WTC11 (cell line): ENCODE measurements at regions not wholly inside any gene's neighbourhood (a gene's known extent, or its start where the extent isn't known, plus 50 kb on each side); places are given as distances from the start of the nearest gene placed in this dataset.

Experiments used
- ATAC-seq: fragments of 200-7000 bp; cut with Tn5 transposase; 2 replicates; pipeline ENCODE4 v1.10.0; 2021; ENCODE audit warnings: mild to moderate bottlenecking, moderate library complexity
- CTCF ChIA-PET: fragments of 300-600 bp; sonication (Branson Sonifier 250); formaldehyde crosslinking; loops from one replicate; lab custom pipeline; 2021; ENCODE audit warnings: antibody characterized with exemption; lab: Charles Lee
- POLR2A ChIA-PET: fragments of 350-600 bp; sonication (Branson Sonifier 250); formaldehyde crosslinking; loops from one replicate; lab custom pipeline; 2021; ENCODE audit warnings: antibody characterized with exemption; lab: Charles Lee
- DNase-seq: peaks from one replicate; pipeline ENCODE4 v3.0.0; 2021; ENCODE audit warnings: low spot score
- H3K27ac Mint-ChIP-seq: 2 replicates; pipeline ENCODE4 v1.8.0; 2021; ENCODE audit warnings: mixed read lengths
- H3K27me3 Mint-ChIP-seq: 2 replicates; pipeline ENCODE4 v1.8.0; 2021; ENCODE audit warnings: low read depth, mild to moderate bottlenecking, moderate library complexity, mixed read lengths
- H3K36me3 Mint-ChIP-seq: 2 replicates; pipeline ENCODE4 v1.8.0; 2021; ENCODE audit warnings: mixed read lengths
- H3K4me1 Mint-ChIP-seq: 2 replicates; pipeline ENCODE4 v1.8.0; 2022; ENCODE audit warnings: mixed read lengths
- H3K4me3 Mint-ChIP-seq: 2 replicates; pipeline ENCODE4 v1.8.0; 2021; ENCODE audit warnings: mild to moderate bottlenecking, moderate library complexity, mixed read lengths
- H3K9me3 Mint-ChIP-seq: 2 replicates; pipeline ENCODE4 v1.8.0; 2021; ENCODE audit warnings: mixed read lengths
- ATF1 ChIP-seq: sonication (generic); formaldehyde crosslinking; IDR thresholded peaks from 2 replicates; pipeline ENCODE4 v1.8.1; 2023; ENCODE audit warnings: mild to moderate bottlenecking, moderate library complexity, missing genetic modification reagents
- ATF3 ChIP-seq: sonication (generic); formaldehyde crosslinking; conservative IDR thresholded peaks from 2 replicates; pipeline ENCODE4 v1.8.1; 2022; ENCODE audit warnings: mild to moderate bottlenecking, missing genetic modification reagents
- CREM ChIP-seq: sonication (generic); formaldehyde crosslinking; IDR thresholded peaks from 2 replicates; pipeline ENCODE4 v1.8.1; 2022; ENCODE audit warnings: mild to moderate bottlenecking, missing genetic modification reagents, moderate library complexity
- CTCF ChIP-seq: fragments of 200-600 bp; IDR thresholded peaks from 2 replicates; pipeline ENCODE4 v1.8.0; 2022; ENCODE audit warnings: antibody characterized with exemption
- E2F1 ChIP-seq: sonication (generic); formaldehyde crosslinking; IDR thresholded peaks from 2 replicates; pipeline ENCODE4 v1.8.0; 2022; ENCODE audit warnings: mild to moderate bottlenecking, missing genetic modification reagents
- ELF4 ChIP-seq: sonication (generic); formaldehyde crosslinking; IDR thresholded peaks from 2 replicates; pipeline ENCODE4 v1.8.1; 2022; ENCODE audit warnings: low read depth, mild to moderate bottlenecking, moderate library complexity, missing genetic modification reagents
- EMX1 ChIP-seq: fragments of 250-450 bp; sonication (Bioruptor Pico); IDR thresholded peaks from 2 replicates; pipeline ENCODE4 v1.8.0; 2021; ENCODE audit warnings: mild to moderate bottlenecking
- ETV6 ChIP-seq: sonication (generic); formaldehyde crosslinking; IDR thresholded peaks from 2 replicates; pipeline ENCODE4 v1.8.1; 2022; ENCODE audit warnings: mild to moderate bottlenecking, missing genetic modification reagents
- IRF2 ChIP-seq: sonication (generic); formaldehyde crosslinking; IDR thresholded peaks from 2 replicates; pipeline ENCODE4 v1.8.0; 2022; ENCODE audit warnings: low read depth, missing genetic modification reagents, borderline replicate concordance
- JUN ChIP-seq: sonication (generic); formaldehyde crosslinking; IDR thresholded peaks from 2 replicates; pipeline ENCODE4 v1.8.0; 2023; ENCODE audit warnings: mild to moderate bottlenecking, missing genetic modification reagents
- MAX ChIP-seq: sonication (generic); formaldehyde crosslinking; IDR thresholded peaks from 2 replicates; pipeline ENCODE4 v1.8.0; 2022; ENCODE audit warnings: mild to moderate bottlenecking, missing genetic modification reagents
- NFATC4 ChIP-seq: fragments of 250-450 bp; sonication (Bioruptor Pico); IDR thresholded peaks from 2 replicates; pipeline ENCODE4 v1.9.0; 2021; ENCODE audit warnings: mild to moderate bottlenecking
- OVOL2 ChIP-seq: fragments of 250-450 bp; sonication (Bioruptor Pico); IDR thresholded peaks from 2 replicates; pipeline ENCODE4 v1.9.0; 2021; ENCODE audit warnings: mild to moderate bottlenecking, borderline replicate concordance
- RORB ChIP-seq: fragments of 250-450 bp; sonication (Bioruptor Pico); IDR thresholded peaks from 2 replicates; pipeline ENCODE4 v1.9.0; 2021; ENCODE audit warnings: mild to moderate bottlenecking
- TEAD1 ChIP-seq: sonication (generic); formaldehyde crosslinking; IDR thresholded peaks from 2 replicates; pipeline ENCODE4 v1.8.0; 2022; ENCODE audit warnings: mild to moderate bottlenecking, missing genetic modification reagents
- TEAD4 ChIP-seq: sonication (generic); formaldehyde crosslinking; IDR thresholded peaks from 2 replicates; pipeline ENCODE4 v1.8.0; 2022; ENCODE audit warnings: mild to moderate bottlenecking, missing genetic modification reagents
- USF1 ChIP-seq: sonication (generic); formaldehyde crosslinking; IDR thresholded peaks from 2 replicates; pipeline ENCODE4 v1.8.0; 2022; ENCODE audit warnings: mild to moderate bottlenecking, missing genetic modification reagents
- ZBTB21 ChIP-seq: sonication (generic); formaldehyde crosslinking; IDR thresholded peaks from 2 replicates; pipeline ENCODE4 v1.8.1; 2023; ENCODE audit warnings: mild to moderate bottlenecking, missing genetic modification reagents, borderline replicate concordance
- ZNF121 ChIP-seq: sonication (generic); formaldehyde crosslinking; IDR thresholded peaks from 2 replicates; pipeline ENCODE4 v1.8.0; 2023; ENCODE audit warnings: missing genetic modification reagents
- ZNF232 ChIP-seq: sonication (generic); formaldehyde crosslinking; IDR thresholded peaks from 2 replicates; pipeline ENCODE4 v1.8.0; 2022; ENCODE audit warnings: mild to moderate bottlenecking, missing genetic modification reagents
- ZNF281 ChIP-seq: sonication (generic); formaldehyde crosslinking; IDR thresholded peaks from 2 replicates; pipeline ENCODE4 v1.8.0; 2023; ENCODE audit warnings: mild to moderate bottlenecking, missing genetic modification reagents
- ZNF423 ChIP-seq: fragments of 250-450 bp; sonication (Bioruptor Pico); IDR thresholded peaks from 2 replicates; pipeline ENCODE4 v2.1.2; 2022; ENCODE audit warnings: mild to moderate bottlenecking, moderate library complexity
- ZNF512 ChIP-seq: sonication (generic); formaldehyde crosslinking; IDR thresholded peaks from 2 replicates; pipeline ENCODE4 v1.8.1; 2022; ENCODE audit warnings: missing genetic modification reagents, borderline replicate concordance
- TF ChIP-seq, protein P1 (sequence below): sonication (generic); formaldehyde crosslinking; IDR thresholded peaks from 2 replicates; pipeline ENCODE4 v1.8.1; 2023; ENCODE audit warnings: mild to moderate bottlenecking, missing genetic modification reagents, moderate library complexity

DNA sequence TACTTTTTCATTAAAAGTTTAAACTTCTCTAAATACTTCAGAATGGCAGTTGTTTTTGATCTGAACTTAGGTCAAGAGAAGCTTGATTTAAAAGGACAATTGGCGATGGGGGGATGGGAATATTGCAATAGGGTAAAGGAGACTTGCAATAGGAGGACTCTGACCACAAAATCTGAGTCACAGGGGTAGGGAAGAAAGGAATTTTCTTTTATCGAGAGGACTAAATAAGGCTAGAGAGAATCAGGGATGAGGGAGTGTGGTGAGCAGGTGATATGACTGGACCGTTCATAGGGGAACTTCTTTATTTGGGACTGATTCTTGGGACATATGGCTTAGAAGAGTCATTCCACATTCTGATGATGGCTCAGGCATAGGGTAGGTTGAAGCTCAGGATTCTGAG lies 1260.2 kb downstream of the ADGRL3 start:
- Mint-ChIP-seq H3K27me3 (no peaks in the 10 kb centered on the region), H3K36me3 (no peaks in the 10 kb centered on the region), H3K4me3 (no peak overlapping the region), H3K9me3 (no peaks in the 10 kb centered on the region; the same call in 1 of the 2 replicates), H3K27ac (no peak overlapping the region), H3K4me1 (no peaks in the 10 kb centered on the region)
- CTCF ChIA-PET, result no interaction called here
- TF ChIP-seq ATF3 (CRISPR knock-in tag) (no peak), MAX (CRISPR knock-in tag) (no peak), ZNF281 (CRISPR knock-in tag) (no peak), ETV6 (CRISPR knock-in tag) (no peak), USF1 (CRISPR knock-in tag) (no peak), E2F1 (no peak), ATF1 (no peak), CREM (CRISPR knock-in tag) (no peak), RORB (no peak), ZNF232 (CRISPR knock-in tag) (no peak), ZNF423 (no peak), CTCF (no peak), TEAD1 (CRISPR knock-in tag) (no peak), EMX1 (CRISPR knock-in tag) (no peak), ZNF121 (CRISPR knock-in tag) (no peak)
- DNase-seq (no peak), ATAC-seq (no peak)
- POLR2A ChIA-PET, result no interaction called here

DNA sequence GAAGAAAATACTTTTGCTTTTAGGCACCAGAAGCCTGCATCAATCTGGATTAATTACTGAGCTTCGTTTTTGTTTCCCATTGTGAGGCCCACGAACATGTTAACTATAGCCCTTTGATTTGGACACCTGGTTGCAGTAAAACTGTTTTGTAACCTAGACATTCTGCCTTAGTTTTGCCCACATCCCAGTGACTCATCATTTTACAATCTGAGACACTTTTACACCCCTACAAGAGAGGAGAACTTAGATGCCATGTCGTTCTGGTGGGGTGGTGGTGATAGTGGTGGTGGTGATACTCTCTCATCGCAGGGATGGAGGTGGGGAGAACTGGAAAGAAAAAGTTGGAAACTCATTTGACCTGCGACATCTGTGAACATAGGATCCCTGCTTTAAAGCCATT lies 1257.2 kb downstream of the ADGRL3 start:
- H3K4me1 Mint-ChIP-seq, result peaks cover 7% of the 10 kb centered on the region
- TF ChIP-seq OVOL2 (CRISPR knock-in tag) (no peak), ELF4 (CRISPR knock-in tag) (no peak), JUN (CRISPR knock-in tag) (no peak), IRF2 (CRISPR knock-in tag) (no peak), NFATC4 (no peak), TEAD4 (CRISPR knock-in tag) (no peak), ZNF512 (CRISPR knock-in tag) (no peak), ZBTB21 (CRISPR knock-in tag) (no peak), ATF1 (no peak)
- TF ChIP-seq, protein P1, sequence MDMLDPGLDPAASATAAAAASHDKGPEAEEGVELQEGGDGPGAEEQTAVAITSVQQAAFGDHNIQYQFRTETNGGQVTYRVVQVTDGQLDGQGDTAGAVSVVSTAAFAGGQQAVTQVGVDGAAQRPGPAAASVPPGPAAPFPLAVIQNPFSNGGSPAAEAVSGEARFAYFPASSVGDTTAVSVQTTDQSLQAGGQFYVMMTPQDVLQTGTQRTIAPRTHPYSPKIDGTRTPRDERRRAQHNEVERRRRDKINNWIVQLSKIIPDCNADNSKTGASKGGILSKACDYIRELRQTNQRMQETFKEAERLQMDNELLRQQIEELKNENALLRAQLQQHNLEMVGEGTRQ (CRISPR knock-in tag), result no peak
- TF ChIP-seq, all 79 proteins: peak for 0
- Mint-ChIP-seq H3K4me3 (no peak overlapping the region), H3K9me3 (no peaks in the 10 kb centered on the region; the same call in 1 of the 2 replicates), H3K36me3 (no peaks in the 10 kb centered on the region), H3K27ac (no peak overlapping the region), H3K27me3 (no peaks in the 10 kb centered on the region)
- ChIA-PET CTCF (no interaction called here), POLR2A (no interaction called here)
- no peak for ATAC-seq
- no peak for DNase-seq
